ENCODE measurements at regions not wholly inside any gene's neighbourhood (a gene's known extent, or its start where the extent isn't known, plus 50 kb on each side); places are given as distances from the start of the nearest gene placed in this dataset.

DNA sequence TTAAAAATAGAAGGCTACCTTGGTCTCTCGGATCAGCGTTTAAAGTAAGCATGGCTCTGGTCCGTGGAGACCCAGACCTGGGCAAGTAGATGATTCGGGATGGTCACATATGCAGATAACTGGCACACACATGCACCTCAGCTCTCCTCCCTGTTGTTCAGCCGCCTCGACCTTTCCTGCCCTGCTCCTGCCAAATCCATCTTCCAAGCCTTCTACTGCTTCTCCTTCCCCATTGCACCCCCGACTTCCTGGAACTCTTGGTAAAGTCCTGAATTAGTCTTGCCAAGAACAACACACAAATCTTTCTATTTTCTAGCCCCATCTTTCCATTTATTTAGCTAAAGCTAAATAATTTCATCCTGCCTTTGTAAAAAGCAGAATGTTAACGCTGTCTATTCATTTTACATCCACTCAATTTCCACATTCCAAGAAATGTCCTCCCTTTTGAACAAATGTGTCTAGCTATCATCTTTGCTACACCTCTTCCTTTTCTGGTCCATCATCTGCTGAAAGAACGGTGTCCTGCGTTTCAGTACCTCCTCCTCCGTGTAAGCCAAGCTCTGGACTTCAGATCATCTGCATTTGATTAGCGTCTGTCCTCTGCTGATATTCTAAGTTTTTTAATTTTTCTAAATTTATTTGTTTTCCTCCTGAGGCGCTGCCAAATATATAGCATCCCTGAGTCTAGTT lies 92.5 kb downstream of the ZIC5 start:
- intact Hi-C loops (cut with micrococcal nuclease; ENCODE audit: unreplicated experiment) (no loop called here), in situ Hi-C loops (cut with HindIII; ENCODE audit: extremely low pct_ligation_motif_present, low pct_unique_long_range_greater_than_20kb) (no loop called here)
- TF ChIP-seq ZNF839 (CRISPR knock-in tag; IDR thresholded peaks at IDR 0.05; ENCODE audit: borderline replicate concordance) (no peak), SP4 (CRISPR knock-in tag; IDR thresholded peaks at IDR 0.05) (no peak), ZNF564 (CRISPR knock-in tag; IDR thresholded peaks at IDR 0.05) (no peak), JDP2 (CRISPR knock-in tag; IDR thresholded peaks at IDR 0.05; ENCODE audit: borderline replicate concordance) (no peak), ZNF296 (CRISPR knock-in tag; conservative IDR thresholded peaks at IDR 0.05) (no peak), NFE2L1 (CRISPR knock-in tag; IDR thresholded peaks at IDR 0.05; ENCODE audit: borderline replicate concordance) (no peak), ZNF121 (CRISPR knock-in tag; IDR thresholded peaks at IDR 0.05) (no peak), SUZ12 (IDR thresholded peaks at IDR 0.05; ENCODE audit: low read depth, low read length) (no peak), PTBP1 (IDR thresholded peaks at IDR 0.05; ENCODE audit: low read depth, low read length, poor library complexity, severe bottlenecking) (no peak), ZNF235 (CRISPR knock-in tag; IDR thresholded peaks at IDR 0.05; ENCODE audit: borderline replicate concordance) (no peak), ZNF264 (CRISPR knock-in tag; IDR thresholded peaks at IDR 0.05) (no peak), CHD2 (IDR thresholded peaks at IDR 0.05; ENCODE audit: low read depth, low read length) (no peak), AGO1 (IDR thresholded peaks at IDR 0.05; ENCODE audit: low read depth, low read length, poor library complexity, severe bottlenecking) (no peak), ZNF850 (CRISPR knock-in tag; conservative IDR thresholded peaks at IDR 0.05) (no peak), RBFOX2 (IDR thresholded peaks at IDR 0.05; ENCODE audit: low read depth, low read length) (no peak), ZZZ3 (CRISPR knock-in tag; IDR thresholded peaks at IDR 0.05; ENCODE audit: borderline replicate concordance) (no peak), RFX3 (CRISPR knock-in tag; IDR thresholded peaks at IDR 0.05) (no peak), KAT2B (IDR thresholded peaks at IDR 0.05; ENCODE audit: borderline replicate concordance, low read depth, low read length) (no peak)
- TF ChIP-seq, protein P1, sequence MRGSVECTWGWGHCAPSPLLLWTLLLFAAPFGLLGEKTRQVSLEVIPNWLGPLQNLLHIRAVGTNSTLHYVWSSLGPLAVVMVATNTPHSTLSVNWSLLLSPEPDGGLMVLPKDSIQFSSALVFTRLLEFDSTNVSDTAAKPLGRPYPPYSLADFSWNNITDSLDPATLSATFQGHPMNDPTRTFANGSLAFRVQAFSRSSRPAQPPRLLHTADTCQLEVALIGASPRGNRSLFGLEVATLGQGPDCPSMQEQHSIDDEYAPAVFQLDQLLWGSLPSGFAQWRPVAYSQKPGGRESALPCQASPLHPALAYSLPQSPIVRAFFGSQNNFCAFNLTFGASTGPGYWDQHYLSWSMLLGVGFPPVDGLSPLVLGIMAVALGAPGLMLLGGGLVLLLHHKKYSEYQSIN (CRISPR knock-in tag; IDR thresholded peaks at IDR 0.05; ENCODE audit: borderline replicate concordance) = no peak
- H3K27ac ChIP-seq (ENCODE audit: extremely low read length, insufficient read depth, low read length) = no peak overlapping the region
- no peaks in the 10 kb centered on the region for H4K20me1 ChIP-seq (ENCODE audit: insufficient read depth, low read length)
- no peak overlapping the region for H3K4me3 ChIP-seq (replicated peaks in 1 of 3; ENCODE audit: insufficient read depth in 1 of 3, low read depth in 2 of 3, low read length in 3 of 3)
- ChIA-PET CTCF (ENCODE audit: low intra/inter-chr PET ratio, low total read pairs) (no interaction called here), POLR2A (no interaction called here)
- H3K4me2 ChIP-seq (ENCODE audit: low read depth, low read length) = no peak overlapping the region
- FAIRE-seq (no peak), DNase-seq (ENCODE audit: low spot score) (no peak), ATAC-seq (no peak)
- H3K27me3 ChIP-seq (ENCODE audit: control insufficient read depth in 1 of 2, insufficient read depth in 2 of 2, low read length in 2 of 2) = peaks cover 0 to 2% of the 10 kb centered on the region in 2 experiments; a peak in 2 of 5 replicates
- H3K9ac ChIP-seq (ENCODE audit: insufficient read depth, low read depth, low read length) = no peak overlapping the region
- no peaks in the 10 kb centered on the region for H3K9me3 ChIP-seq (ENCODE audit: low read length)
- no peaks in the 10 kb centered on the region for H3K79me2 ChIP-seq (ENCODE audit: insufficient read depth, low read length)
- H2AFZ ChIP-seq (ENCODE audit: low read length) = no peak overlapping the region
- BruUV-seq (replicated peaks) = no TSS peak
- H3K4me1 ChIP-seq (ENCODE audit: insufficient read depth, low read length) = no peaks in the 10 kb centered on the region
- H3K36me3 ChIP-seq (replicated peaks in 1 of 2; ENCODE audit: control insufficient read depth in 1 of 2, insufficient read depth in 2 of 2, low read length in 2 of 2) = no peaks in the 10 kb centered on the region
- WGBS (ENCODE audit: low lambda C conversion rate) = 61% methylated on average over 13 of the region's 13 CpGs
